GM13976 (cell line): ENCODE measurements at regions not wholly inside any gene's neighbourhood (a gene's known extent, or its start where the extent isn't known, plus 50 kb on each side); places are given as distances from the start of the nearest gene placed in this dataset.

Source experiments
- DNase-seq: peaks from one replicate; pipeline ENCODE4 v3.0.0; 2012; ENCODE audit warnings: low spot score
- in situ Hi-C: fragments of 300-500 bp; cut with MboI; formaldehyde crosslinking; loops from one replicate; pipeline ENCODE4 v1.12.0; 2022; ENCODE audit warnings: low sequenced_read_pairs, mixed read lengths, inconsistent platforms; ENCODE audit not compliant: unreplicated experiment
- TF ChIP-seq, protein P1 (sequence below): IDR thresholded peaks from 2 replicates; pipeline ENCODE4 v1.5.1; 2012; ENCODE audit warnings: borderline replicate concordance, mild to moderate bottlenecking; ENCODE audit not compliant: insufficient read depth; ENCODE audit errors: extremely low read depth, missing control alignments, control extremely low read depth

GRCh38 chr2:8027387-8027786, 654.5 kb upstream of the ID2 start:
- DNase-seq = no peak
- TF ChIP-seq, protein P1, sequence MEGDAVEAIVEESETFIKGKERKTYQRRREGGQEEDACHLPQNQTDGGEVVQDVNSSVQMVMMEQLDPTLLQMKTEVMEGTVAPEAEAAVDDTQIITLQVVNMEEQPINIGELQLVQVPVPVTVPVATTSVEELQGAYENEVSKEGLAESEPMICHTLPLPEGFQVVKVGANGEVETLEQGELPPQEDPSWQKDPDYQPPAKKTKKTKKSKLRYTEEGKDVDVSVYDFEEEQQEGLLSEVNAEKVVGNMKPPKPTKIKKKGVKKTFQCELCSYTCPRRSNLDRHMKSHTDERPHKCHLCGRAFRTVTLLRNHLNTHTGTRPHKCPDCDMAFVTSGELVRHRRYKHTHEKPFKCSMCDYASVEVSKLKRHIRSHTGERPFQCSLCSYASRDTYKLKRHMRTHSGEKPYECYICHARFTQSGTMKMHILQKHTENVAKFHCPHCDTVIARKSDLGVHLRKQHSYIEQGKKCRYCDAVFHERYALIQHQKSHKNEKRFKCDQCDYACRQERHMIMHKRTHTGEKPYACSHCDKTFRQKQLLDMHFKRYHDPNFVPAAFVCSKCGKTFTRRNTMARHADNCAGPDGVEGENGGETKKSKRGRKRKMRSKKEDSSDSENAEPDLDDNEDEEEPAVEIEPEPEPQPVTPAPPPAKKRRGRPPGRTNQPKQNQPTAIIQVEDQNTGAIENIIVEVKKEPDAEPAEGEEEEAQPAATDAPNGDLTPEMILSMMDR = no peak
- in situ Hi-C loops = no loop called here

DNA sequence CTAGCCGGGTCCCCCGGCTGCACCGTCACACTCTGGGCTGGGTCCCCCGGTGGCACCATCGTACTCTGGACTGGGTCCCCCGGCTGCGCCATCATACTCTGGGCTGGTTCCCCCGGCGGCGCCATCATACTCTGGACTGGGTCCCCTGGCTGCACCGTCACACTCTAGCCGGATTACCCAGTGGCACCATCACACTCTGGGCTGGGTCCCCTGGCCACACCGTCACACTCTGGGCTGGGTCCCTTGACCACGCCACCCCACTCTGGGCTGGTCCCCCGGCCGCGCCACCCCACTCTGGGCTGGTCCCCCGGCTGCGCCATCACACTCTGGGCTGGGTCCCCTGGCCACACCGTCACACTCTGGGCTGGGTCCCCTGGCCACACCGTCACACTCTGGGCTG, 653.8 kb upstream of the ID2 start:
- DNase-seq = no peak
- TF ChIP-seq, protein P1 = no peak
- in situ Hi-C loops = no loop called here

GRCh38 chr2:8028436-8028835, 653.4 kb upstream of the ID2 start:
- TF ChIP-seq, protein P1 = no peak
- DNase-seq = no peak
- in situ Hi-C loops = no loop called here

DNA sequence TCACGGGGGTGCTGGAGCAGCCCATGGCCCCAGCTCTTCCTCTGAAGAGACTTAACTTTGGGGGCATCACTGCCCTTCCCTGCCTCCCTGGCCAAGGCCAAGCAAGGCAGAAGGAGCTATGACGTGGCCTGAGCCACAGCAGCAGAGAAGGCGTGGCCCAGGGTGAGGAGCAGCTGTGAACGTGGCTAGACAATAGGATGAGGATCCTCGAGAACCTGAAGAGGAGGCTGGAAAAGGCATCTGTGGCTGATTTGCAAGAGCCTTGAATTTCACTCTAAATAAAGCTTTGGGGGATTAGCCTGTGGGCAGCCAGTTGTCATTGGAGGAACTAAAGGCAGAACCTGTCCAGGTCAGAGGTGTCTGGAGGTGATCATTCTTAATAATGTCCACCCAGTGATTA, 652.9 kb upstream of the ID2 start:
- in situ Hi-C loops = no loop called here
- DNase-seq = no peak
- TF ChIP-seq, protein P1 = no peak

GRCh38 chr2:8030573-8031303, 651.1 kb upstream of the ID2 start:
- DNase-seq = no peak
- TF ChIP-seq, protein P1 = no peak
- in situ Hi-C loops = no loop called here

GRCh38 chr2:8031370-8031769, 650.5 kb upstream of the ID2 start:
- in situ Hi-C loops = no loop called here
- no peak for DNase-seq
- TF ChIP-seq, protein P1 = no peak
